MM.1S (cell line): ENCODE measurements at regions not wholly inside any gene's neighbourhood (a gene's known extent, or its start where the extent isn't known, plus 50 kb on each side); places are given as distances from the start of the nearest gene placed in this dataset.

Experiments used
- CTCF ChIP-seq: fragments of 300-600 bp; sonication (generic); IDR thresholded peaks from 2 replicates; pipeline ENCODE4 v1.5.1; 2016; ENCODE audit warnings: antibody characterized with exemption, low read length, mixed read lengths
- EZH2 ChIP-seq: fragments of 300-600 bp; sonication (generic); optimal IDR thresholded peaks from 2 replicates; pipeline ENCODE3; 2017; ENCODE audit warnings: low read depth, mild to moderate bottlenecking, antibody characterized with exemption, low read length, mixed read lengths

GRCh38 chr7:19352305-19352695 lies 207.1 kb upstream of the FERD3L start:
- TF ChIP-seq CTCF (no peak), EZH2 (no peak)
